ENCODE measurements at regions not wholly inside any gene's neighbourhood (a gene's known extent, or its start where the extent isn't known, plus 50 kb on each side); places are given as distances from the start of the nearest gene placed in this dataset.
"Not testable (repeated sequence)": the region's sequence is repeated elsewhere in the genome, so short reads cannot be mapped to it uniquely, and the experiment has no call there.

GRCh38 chr5:45057564-45057963 lies 248.8 kb downstream of the MRPS30 start:
- DNase-seq (ENCODE audit: low read depth), result no peak

GRCh38 chr5:45060724-45061123 lies 252.0 kb downstream of the MRPS30 start:
- no peak for DNase-seq (ENCODE audit: low read depth)

GRCh38 chr5:45062044-45062443 lies 253.3 kb downstream of the MRPS30 start:
- DNase-seq (ENCODE audit: low read depth), result no peak

DNA sequence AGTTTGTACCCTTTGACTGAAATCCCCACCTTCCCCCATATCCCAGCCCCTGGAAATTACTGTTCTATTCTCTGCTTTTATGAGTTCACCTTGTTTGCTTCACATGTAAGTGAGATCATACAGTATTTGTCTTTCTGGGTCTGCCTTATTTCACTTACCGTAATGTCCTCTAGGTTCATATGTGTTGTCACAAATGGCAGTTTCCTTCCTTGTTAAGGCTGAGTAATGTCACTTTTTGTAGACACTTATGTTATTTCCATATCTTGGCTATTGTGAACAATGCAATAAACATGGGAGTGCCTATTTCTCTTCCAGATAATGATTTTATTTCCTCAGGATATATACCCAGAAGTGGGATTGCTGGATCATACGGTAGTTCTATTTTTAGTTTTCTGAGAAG lies 272.3 kb downstream of the MRPS30 start:
- DNase-seq (ENCODE audit: low read depth), result no peak

DNA sequence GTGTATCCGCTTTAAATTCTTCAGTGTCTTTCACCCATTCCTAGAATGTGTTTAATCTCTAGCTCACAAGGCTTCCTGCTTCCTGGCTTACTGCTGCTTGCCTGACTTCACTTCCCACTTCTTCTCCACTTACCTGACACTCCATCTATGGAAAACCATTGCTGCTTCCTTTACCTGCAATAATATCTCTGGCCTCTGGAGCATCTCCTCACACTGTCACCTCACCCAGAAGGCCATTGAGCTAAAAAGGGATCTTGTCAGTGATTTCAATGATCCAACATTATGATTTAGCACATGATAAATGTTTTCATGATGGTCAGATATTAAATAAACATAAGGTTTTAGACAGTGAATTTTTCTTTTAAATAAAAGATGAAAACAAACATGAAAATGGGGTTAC lies 281.1 kb downstream of the MRPS30 start:
- DNase-seq (ENCODE audit: low read depth), result no peak

DNA sequence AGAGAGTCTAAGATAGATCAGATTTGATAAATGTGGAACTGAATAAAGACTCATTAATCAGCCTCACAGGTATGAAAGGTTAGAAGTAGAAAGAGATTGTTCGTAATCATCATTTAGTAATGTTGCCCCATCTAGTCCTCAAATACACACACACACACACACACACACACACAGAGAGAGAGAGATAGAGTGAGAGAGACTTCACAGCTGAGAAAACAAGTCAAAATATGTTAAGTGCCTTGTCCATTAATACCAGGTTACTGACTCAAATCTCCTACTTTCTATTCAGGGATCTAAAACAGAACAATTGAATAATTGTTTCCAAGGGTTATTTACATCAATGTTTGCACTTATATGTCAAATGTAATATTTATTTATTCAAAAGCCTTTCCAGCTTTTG lies 284.6 kb downstream of the MRPS30 start:
- no peak for DNase-seq (ENCODE audit: low read depth)

- no peak for DNase-seq (ENCODE audit: low read depth)
These were observed 286.2 kb downstream of the MRPS30 start for GRCh38 chr5:45094876-45095440.

DNA sequence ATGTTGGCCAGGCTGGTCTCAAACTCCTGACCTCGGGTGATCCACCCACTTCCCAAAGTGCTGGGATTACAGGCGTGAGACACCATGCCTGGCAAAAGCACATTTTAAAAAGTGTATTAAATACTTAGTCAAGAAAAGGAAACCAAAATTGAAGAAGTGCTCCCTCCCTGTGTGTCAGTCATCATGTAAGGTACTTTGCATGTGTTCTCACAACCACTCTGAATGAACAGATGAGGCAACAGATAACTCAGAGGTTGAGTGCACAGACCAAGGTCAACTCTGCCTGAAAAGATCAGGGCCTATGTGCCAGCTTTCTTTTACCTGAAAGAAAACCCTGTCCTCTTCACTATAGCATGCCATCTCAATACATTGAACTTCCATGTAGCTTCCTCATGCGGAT lies 289.7 kb downstream of the MRPS30 start:
- DNase-seq (ENCODE audit: low read depth), result no peak

DNA sequence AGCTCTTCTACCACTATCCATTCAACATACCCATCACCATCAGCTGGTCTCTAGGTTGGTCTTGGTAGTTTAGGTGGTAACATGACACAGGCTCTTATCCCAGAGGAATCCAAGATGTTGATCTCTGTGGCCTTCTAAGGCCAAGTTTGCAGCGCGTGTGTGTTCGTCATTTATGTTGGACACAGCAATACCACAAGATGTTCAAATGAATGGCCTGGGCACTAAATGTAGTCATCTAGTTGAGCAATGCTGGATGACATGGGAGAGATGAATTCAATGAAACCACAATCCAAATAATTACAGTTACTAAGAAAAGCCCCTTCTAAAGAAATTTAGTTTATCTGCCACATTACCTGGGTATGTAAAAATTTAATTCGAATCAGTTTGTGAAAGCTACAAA lies 292.4 kb downstream of the MRPS30 start:
- DNase-seq (ENCODE audit: low read depth), result no peak

- DNase-seq (ENCODE audit: low read depth), result no peak
These were observed 296.8 kb downstream of the MRPS30 start for GRCh38 chr5:45105491-45105994.

DNA sequence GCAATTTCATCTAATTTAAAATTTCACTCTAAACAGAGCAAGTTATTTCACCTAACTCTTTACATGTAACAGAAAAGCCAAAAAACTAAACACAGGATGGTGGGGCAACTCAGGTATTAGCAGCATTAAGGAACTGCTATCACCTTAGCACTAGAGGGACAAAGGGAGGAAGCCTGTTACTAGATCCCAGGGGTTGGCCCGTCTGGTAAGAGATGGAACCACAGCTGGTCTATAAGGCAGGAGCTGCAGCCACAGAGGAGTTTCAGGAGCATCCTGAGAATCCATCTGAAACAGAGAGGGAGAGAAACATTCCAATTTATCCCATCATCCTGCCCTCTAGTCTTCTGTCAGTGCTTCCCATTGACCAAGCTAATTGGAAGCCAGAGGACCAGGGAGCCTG lies 300.3 kb downstream of the MRPS30 start:
- no peak for DNase-seq (ENCODE audit: low read depth)

DNA sequence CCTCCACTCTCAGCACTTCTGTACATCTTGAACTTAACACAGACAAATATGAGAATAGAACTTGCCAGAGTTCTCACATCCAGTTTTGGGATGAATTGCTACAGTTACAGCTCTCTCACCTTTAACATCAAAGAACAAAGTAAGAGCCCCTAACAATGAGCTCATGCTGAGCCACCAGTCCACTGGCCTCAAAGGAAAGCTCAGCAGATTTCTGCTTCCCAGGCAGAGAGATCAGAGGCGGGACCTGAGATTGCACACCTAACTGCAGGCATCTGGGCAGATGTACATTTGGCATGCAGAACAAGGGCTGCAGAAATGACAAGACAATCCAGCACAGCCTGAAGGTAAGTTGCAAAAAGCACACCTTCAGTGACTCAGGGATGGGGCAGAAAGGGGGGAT lies 300.9 kb downstream of the MRPS30 start:
- DNase-seq (ENCODE audit: low read depth), result no peak

- DNase-seq (ENCODE audit: low read depth), result no peak
These were observed 301.7 kb downstream of the MRPS30 start for GRCh38 chr5:45110399-45110798.

DNA sequence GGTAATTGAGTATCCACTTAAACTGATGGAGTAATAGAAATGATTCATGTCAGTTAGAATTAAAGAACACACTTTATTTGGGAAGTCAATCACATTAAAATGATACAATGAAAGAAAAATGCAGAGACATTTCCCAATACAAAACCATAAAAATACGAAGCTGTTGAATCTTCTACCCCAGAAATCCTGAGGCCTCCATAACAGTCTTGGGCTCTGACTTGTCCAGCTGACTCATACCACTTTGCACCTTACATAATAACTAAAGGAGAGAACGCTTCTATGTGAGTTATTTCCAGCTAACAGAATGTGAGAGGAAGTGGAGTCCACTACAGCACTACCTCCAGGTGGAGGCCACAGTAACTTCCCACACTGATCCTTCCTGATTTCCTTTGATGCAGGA lies 305.0 kb downstream of the MRPS30 start:
- no peak for DNase-seq (ENCODE audit: low read depth)

- no peak for DNase-seq (ENCODE audit: low read depth)
These were observed 324.2 kb downstream of the MRPS30 start for GRCh38 chr5:45132972-45133371.

- DNase-seq (ENCODE audit: low read depth), result no peak
These were observed 354.2 kb downstream of the MRPS30 start for GRCh38 chr5:45162974-45163373.

DNA sequence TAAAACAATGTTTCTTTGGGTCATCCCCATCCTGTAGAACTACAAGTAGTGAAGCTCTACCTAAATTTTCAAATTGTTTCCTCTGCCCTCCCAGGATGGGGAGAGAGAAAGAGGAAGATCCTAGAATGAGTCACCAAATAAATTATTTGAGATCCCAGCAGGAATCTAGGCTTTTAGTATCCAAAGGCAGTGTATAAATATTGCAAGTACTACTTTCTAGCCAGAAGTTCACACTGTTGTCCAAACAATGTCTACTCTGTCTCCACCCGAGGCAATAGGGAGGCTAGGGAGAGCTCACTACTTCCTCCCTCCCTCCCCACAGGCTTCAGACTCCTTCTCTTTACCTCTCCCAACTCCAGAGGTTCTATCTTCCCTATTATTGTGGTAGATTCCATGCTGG lies 362.8 kb downstream of the MRPS30 start:
- no peak for DNase-seq (ENCODE audit: low read depth)

- DNase-seq (ENCODE audit: low read depth), result not testable (repeated sequence)
These were observed 363.9 kb downstream of the MRPS30 start for GRCh38 chr5:45172634-45173033.

GRCh38 chr5:45179686-45180085 lies 370.9 kb downstream of the MRPS30 start:
- DNase-seq (ENCODE audit: low read depth), result no peak

DNA sequence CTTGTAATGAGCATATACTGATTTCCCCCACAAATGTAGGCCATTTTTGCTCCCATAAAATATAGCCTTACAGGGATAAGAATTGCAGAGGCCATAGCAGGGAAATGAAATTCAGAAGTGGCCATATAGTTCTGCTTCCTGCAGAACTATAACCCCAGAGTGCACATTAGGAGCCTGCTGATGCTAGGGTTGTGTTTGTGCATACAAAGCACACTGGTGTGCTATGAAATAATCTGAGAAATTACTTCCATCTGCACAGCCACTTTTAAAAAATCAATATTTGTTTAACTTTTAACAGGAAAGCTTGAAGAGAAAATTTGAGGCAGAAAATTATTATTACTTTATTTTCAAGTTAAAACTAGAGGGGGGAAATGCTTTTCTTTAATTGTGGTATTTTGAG lies 380.3 kb downstream of the MRPS30 start:
- DNase-seq (ENCODE audit: low read depth), result no peak

- no peak for DNase-seq (ENCODE audit: low read depth)
These were observed 380.7 kb downstream of the MRPS30 start for GRCh38 chr5:45189481-45189880.

- no peak for DNase-seq (ENCODE audit: low read depth)
These were observed 386.3 kb downstream of the MRPS30 start for GRCh38 chr5:45195026-45195425.
